Iris pigment epithelial cell (primary cell): ENCODE measurements at regions not wholly inside any gene's neighbourhood (a gene's known extent, or its start where the extent isn't known, plus 50 kb on each side); places are given as distances from the start of the nearest gene placed in this dataset.

Source experiments
- DNase-seq: peaks from one replicate; pipeline ENCODE4 v3.0.0-alpha.2; 2011; ENCODE audit warnings: low read depth

GRCh38 chr22:48894064-48894671 lies 933.5 kb downstream of the BRD1 start:
- DNase-seq: no peak

DNA sequence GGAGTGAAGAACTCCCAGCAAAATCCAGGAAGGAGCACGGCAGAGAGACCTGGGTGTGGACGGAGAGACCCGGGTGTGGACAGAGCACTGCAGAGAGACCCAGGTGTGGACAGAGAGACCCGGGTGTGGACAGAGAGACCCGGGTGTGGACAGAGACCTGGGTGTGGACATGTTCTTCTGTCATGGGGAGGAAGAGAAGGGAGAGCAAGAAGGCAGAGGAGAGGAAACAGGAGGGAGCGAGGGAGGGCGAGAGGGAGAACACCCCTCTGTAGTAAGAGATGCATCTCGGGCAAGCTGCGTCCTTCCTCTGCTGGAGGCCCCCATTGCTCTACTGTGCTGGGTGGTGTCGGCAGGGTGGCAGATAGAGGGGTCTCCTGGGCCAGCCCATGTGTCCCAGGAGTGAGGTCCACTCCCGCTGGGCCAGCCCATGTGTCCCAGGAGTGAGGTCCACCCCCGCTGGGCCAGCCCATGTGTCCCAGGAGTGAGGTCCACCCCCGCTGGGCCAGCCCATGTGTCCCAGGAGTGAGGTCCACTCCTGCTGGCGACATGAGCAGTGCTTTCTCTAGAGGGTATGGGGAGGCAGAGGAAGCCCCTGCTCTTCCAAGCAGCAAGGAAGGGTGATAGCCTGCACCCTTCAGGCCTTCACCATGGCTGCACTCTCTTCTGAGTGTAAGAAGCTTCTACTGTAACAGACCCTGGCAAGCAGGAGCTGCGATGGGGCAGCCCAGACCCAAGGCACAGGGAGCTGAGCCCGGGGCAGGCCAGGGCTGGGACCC lies 934.2 kb downstream of the BRD1 start:
- no peak for DNase-seq

DNA sequence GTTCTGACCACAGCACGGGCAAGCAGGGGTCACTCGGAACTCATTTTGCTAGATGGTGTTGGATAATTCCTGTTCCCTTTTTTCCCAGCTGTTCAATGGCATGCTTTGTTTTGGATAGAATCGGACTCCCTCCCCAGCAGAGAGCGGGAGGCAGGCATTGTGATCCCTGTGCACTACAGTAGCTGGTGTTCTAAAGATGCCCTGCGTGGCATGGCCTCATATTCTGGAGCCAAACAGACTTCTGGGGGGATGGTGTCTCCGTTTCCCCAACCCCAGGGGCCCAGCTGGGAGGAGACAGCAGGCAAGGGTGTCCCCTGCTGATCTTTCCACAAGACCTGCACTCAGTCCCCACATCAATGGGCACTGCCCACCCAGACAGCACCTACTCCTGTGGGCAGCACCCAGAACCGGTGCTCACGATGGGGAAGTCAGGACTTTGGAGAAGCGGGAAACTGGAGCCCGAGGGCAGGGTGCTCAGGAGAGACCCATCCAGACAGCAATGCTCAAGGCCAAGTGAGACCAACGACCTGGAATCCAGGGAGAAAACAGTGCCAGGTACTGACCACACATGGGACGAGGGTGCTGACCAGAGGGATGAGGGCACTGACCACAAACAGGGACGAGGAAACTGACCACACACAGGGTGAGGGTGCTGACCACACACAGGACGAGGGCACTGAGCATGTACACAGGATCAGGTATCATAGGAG lies 934.9 kb downstream of the BRD1 start:
- DNase-seq: no peak

GRCh38 chr22:48891688-48892577 lies 935.7 kb downstream of the BRD1 start:
- no peak for DNase-seq

GRCh38 chr22:48890693-48891554 lies 936.7 kb downstream of the BRD1 start:
- DNase-seq: no peak

DNA sequence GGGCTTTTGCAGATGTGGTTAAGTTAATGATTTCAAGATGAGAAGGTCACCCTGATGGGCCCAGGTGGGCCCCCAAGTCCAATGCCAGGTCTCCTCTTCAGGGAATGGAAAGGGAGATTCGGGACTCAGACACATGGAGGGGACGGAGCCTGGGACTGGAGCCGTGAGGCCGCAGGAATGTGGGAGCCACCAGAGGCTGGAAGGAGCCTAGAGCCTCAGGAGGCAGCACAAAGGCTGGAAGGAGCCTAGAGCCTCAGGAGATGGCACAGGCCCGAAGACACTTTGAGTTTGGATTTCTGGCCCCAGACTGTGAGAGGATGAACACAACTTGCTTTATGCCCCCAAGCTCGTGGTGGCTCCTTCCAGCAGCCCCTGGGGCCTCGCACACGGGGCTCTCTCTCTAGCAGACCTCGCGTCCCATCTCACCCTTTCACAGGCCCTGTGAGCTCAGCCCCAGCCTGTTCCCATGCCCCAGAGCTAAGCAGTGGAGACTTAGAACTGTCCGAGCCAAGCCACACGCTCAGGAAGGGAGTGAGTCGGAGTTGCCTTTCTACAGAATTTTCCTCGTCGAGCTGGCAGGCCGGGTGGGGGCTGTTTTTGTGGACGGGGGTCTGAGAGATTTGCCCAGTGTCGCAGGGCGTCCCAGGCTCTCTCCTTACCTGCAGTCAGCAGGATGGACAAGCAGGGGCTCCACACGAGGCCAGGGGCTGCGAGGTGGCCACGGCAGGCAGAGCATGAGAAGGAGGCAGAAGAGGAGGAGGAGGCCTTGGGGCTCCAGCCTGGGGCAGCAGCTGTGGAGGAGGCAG lies 937.6 kb downstream of the BRD1 start:
- DNase-seq: no peak

DNA sequence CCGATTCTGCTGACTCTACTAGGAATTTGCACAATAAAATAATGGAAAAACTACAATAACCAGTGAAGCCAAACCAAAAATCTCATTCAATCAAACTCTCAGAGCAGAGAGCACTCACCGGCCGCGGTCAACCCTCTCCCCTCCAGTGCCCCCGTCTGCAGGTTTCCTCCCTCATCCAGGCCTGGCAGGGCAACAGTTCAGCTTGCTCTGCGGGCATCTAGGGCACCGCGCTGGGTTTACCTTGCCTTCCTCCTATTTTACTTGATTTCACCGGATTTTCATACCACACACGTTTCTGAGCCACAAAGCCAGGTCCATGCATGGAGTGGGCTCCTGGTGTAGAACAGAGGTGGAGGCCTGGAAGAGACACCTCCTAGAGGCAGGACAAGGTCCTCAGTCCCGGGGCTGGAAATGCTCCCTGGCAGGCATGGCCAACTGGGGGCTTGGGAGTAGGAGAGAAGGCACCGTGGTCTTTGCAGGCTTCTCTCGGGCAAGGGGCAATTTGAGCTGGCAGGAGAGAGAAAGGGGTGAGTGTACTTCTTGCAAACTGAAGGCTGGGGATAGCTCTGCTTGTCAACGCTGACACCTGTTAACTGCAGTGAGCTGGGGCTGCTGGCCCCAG lies 938.4 kb downstream of the BRD1 start:
- no peak for DNase-seq

DNA sequence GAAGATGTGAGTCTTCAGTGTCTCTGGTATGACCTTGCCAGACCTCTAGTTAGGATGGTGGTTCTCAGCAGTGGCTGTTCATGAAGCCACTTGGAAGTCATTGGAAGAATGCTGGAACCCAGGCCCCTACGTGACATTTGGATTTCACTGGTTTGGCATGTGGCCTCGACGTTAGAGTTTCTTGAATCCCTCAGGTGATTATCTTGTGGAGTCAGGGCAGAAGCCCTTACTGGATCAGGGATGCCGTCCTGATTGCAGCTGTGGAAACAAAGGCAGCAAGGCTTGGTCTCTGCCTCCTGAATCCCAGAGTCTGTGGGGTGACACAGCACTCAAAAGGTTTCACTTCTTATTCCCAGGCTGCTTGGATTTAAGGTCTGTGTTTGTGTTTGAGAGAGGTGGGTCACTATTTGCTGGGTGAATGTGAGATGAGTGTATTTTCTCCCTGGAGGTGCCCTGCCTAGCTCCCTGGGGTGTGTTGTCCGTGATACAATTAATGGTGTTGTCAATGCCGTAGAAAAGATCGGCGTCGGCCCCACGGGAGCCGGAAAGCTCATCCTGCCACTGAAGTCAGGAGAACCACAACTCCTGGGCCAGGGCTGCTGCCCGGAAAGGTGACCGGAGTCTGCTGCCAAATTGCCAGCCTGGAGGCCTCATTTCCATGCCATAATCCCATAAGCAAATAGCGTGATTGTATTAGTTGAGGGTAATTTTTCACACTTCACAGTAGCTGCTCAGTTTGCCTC lies 939.0 kb downstream of the BRD1 start:
- no peak for DNase-seq

DNA sequence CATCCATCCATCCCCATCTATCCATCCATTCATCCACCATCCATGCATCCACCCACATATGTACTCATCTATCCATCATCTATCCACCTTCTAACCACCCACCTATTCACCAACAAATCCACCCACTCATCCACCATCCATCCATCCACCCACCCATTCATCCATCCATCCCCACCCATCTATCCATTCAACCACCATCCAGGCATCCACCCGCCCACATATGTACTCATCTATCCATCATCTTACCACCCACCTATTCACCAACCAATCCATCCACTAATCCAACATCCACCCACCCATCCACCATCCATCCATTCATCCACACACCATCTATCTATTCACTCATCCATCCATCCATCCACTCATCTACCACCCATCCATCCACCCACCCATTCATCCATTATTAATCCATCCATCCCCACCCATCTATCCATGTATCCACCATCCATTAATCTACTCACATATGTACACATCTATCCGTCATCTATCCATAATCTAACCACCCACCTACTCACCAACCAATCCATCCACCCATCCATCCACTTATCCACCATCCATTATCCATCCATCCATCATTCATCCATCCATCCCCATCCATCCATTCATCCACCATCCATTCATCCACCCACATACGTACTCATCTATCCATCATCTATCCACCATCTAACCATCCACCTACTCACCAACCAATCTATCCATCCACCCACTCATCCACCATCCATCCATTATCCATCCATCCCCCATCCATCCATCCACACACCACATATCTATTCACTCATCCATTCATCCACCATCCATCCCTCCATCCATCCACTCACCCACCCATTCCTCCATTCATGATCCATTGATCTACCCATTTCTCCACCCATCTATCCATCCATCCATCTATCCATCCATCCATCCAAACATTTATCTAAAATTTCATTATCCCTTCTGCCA lies 940.0 kb downstream of the BRD1 start:
- DNase-seq: no peak

DNA sequence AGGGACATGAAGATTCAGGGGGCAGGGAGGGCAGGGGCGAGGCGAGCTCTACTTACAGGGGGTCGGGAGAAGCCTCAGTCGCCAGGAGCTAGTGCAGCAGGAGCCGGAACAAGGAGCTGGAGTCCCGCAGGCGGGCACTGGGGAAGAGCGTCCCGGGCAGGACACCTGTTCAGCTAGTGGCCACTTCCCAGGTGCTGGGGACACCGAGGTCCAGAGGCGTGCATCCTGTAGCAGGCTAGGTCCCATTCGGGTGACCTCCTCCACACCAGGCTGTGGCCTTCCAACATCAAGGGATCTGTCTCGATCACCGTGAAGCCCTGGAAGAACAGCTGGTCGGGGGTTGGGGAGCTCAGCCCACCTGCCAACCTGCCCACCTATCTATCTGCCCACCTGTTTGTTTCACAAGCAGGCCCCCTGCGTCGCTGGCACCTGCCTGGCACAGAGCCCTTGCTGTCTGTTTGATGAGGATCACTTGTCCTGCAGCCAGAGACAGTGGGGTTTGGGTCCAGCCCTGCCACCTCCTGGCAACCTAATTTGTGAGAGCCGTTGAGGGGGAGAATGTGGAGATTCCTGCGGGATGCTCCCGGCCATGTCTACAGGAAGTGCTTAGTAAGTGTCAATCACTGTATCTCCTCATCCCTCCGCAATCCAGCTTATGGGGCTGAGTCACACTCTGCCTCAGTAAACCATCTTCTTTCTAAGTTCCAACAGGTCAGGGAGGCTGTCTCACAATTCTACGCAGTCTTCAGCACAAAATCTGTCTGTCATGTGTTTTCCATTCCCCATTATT lies 940.9 kb downstream of the BRD1 start:
- DNase-seq: no peak

DNA sequence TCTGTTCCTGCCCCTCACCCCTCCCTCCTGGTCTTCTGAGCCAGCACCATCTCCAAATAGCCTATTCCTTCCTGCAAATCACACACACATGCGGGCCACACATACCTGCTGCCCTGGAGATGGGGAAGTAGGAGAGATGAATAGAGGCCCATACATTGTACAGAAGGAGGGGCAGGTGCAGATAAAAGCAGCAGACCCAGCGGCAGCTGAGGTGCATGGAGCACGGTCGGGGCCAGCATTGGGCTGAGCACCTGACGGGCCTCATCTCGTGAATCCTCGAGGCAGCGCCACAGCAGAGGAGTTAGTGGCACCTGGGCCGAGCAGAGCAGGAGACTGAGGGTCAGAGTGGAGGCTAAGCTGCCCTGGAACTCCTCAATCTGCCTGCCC lies 941.8 kb downstream of the BRD1 start:
- no peak for DNase-seq

GRCh38 chr22:48885271-48885918 lies 942.3 kb downstream of the BRD1 start:
- no peak for DNase-seq

GRCh38 chr22:48884786-48885185 lies 942.9 kb downstream of the BRD1 start:
- no peak for DNase-seq

DNA sequence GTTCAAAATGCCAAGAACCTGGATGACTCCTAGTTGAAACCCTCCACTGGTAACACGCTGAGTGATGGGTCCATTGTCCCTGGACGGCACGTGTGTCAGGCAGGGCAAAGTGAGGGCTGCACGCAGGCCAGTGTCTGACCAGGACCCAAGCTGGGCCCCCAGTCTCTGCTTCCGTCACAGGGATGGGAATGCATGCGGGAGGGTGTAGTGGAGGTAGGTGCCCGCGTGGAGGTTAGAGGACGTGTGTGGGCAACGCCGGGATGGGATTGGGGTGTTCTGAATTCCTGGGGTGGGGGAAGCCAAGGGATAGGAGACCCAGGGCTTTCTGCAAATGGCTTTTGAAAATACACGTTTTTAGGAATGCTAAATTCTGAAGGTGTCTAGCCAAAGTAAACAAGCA lies 943.3 kb downstream of the BRD1 start:
- DNase-seq: no peak

GRCh38 chr22:48883211-48883960 lies 944.3 kb downstream of the BRD1 start:
- no peak for DNase-seq

GRCh38 chr22:48882636-48883200 lies 945.0 kb downstream of the BRD1 start:
- no peak for DNase-seq
